Aorta (tissue), 5 donors: ENCODE measurements at regions not wholly inside any gene's neighbourhood (a gene's known extent, or its start where the extent isn't known, plus 50 kb on each side); places are given as distances from the start of the nearest gene placed in this dataset.

Source experiments
- ATAC-seq: fragments of 200-7000 bp; cut with Tn5 transposase; one replicate; pipeline ENCODE4 v1.9.1; 2022; ENCODE audit warnings: moderate library complexity; ENCODE audit not compliant: low FRiP score
- DNase-seq, 2 donors: peaks; one replicate each; pipeline ENCODE4 v3.0.0-alpha.2; 2020
- H3K27ac ChIP-seq, 2 donors: one replicate each; pipeline ENCODE4 v1.5.1; 2013; ENCODE audit warnings: low read length in 2 of 2, mild to moderate bottlenecking in 2 of 2, moderate library complexity in 2 of 2, control low read depth in 1 of 2, inconsistent platforms in 1 of 2, low read depth in 1 of 2
- H3K27me3 ChIP-seq, 2 donors: one replicate each; pipeline ENCODE4 v1.6.1; 2013; ENCODE audit warnings: control low read depth in 1 of 2, low read length in 1 of 2, mild to moderate bottlenecking in 1 of 2, moderate library complexity in 1 of 2; ENCODE audit not compliant: insufficient read depth in 2 of 2, control insufficient read depth in 1 of 2
- H3K36me3 ChIP-seq, 2 donors: one replicate each; pipeline ENCODE4 v1.6.1; 2013; ENCODE audit warnings: control low read depth in 1 of 2, low read length in 1 of 2, mild to moderate bottlenecking in 1 of 2; ENCODE audit not compliant: insufficient read depth in 2 of 2, control insufficient read depth in 1 of 2
- H3K4me1 ChIP-seq, 2 donors: one replicate each; pipeline ENCODE4 v1.6.1; 2013; ENCODE audit warnings: low read length in 2 of 2, control low read depth in 1 of 2, mild to moderate bottlenecking in 1 of 2, moderate library complexity in 1 of 2; ENCODE audit not compliant: insufficient read depth in 2 of 2, control insufficient read depth in 1 of 2
- H3K4me3 ChIP-seq, 2 donors: one replicate each; pipeline ENCODE4 v1.5.1; 2013; ENCODE audit warnings: low read length in 2 of 2, control low read depth in 1 of 2, mild to moderate bottlenecking in 1 of 2
- H3K9me3 ChIP-seq: one replicate; pipeline ENCODE4 v1.6.1; 2013; ENCODE audit warnings: mild to moderate bottlenecking, low read length; ENCODE audit not compliant: control insufficient read depth
- WGBS, 2 donors: extraction: QIAGEN DNeasy Blood & Tissue Kit; methylation state at CpG; one replicate each; pipeline ENCODE4 v1.1.7; 2013; 5-methylcytosine and 5-hydroxymethylcytosine counted together
- intact Hi-C, 2 donors: fragments of 100-400 bp; cut with DNase I; formaldehyde crosslinking; loops; one replicate each; pipeline versions ENCODE4 v1.14.2 to v1.15.0; 2022
- donor health status: healthy with polysubstance abuse.
- donor health status: Bipolar disorder and iron deficiency.
- donor health status: DM: no; HTN: no; CAD: no.
- donor health status: DM: no; HTN: no; CAD: no.
- donor health status: DM: yes; HTN: yes; CAD: no.

DNA sequence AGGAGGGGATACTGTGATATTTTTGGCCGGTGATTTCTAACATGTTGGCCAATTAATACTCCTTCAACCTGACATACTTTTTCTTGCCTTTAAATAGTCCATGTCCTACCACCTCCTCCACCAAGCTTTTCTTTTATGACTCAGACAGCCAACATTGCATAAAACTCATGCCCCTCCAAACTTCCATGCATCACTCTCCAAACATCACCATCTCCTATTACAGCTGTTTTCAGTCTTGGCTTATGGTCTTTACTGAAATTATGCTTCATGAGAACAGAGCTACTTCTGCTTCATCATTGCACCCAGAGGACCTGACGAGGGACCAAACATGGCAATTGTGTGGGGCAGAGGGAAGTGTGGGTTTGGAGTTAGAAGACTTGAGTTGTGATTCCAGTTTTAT is 305.4 kb downstream of the LPIN1 start:
- no peak for DNase-seq
- intact Hi-C loops = no loop called here
- H3K4me3 ChIP-seq = no peak overlapping the region
- H3K9me3 ChIP-seq = no peaks in the 10 kb centered on the region
- H3K27me3 ChIP-seq = peaks cover 0 to 2% of the 10 kb centered on the region in 2 donors
- ATAC-seq = no peak
- no peaks in the 10 kb centered on the region for H3K4me1 ChIP-seq
- no peaks in the 10 kb centered on the region for H3K36me3 ChIP-seq
- H3K27ac ChIP-seq = no peak overlapping the region
- WGBS, 2 donors = 44 to 52% methylated on average over 2 of the region's 2 CpGs

DNA sequence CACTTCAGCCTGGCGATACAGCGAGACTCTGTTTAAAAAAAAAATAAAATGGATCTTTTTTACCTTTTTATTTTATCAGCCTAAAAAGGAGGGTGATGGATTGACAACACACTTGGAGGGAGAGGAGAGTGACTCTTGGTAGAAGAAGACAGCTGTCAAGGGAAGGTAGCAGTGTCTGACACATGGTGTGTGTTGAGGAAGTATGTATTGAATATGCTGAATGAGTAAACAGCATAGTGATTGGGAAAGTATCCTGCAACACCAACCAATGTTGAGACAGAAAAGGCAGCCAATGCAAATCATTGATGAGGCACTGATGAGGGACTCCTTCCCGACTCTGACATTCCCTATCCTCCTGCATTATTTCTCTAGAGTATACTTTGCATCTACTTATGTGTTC is 306.4 kb downstream of the LPIN1 start:
- no peak overlapping the region for H3K4me3 ChIP-seq
- no peak overlapping the region for H3K27ac ChIP-seq
- H3K36me3 ChIP-seq = no peaks in the 10 kb centered on the region
- H3K27me3 ChIP-seq = peaks cover 0 to 2% of the 10 kb centered on the region in 2 donors
- DNase-seq (no peak), ATAC-seq (no peak)
- H3K4me1 ChIP-seq = no peaks in the 10 kb centered on the region
- intact Hi-C loops = no loop called here
- no peaks in the 10 kb centered on the region for H3K9me3 ChIP-seq
- WGBS, 2 donors = 98% methylated on average over 3 of the region's 3 CpGs

DNA sequence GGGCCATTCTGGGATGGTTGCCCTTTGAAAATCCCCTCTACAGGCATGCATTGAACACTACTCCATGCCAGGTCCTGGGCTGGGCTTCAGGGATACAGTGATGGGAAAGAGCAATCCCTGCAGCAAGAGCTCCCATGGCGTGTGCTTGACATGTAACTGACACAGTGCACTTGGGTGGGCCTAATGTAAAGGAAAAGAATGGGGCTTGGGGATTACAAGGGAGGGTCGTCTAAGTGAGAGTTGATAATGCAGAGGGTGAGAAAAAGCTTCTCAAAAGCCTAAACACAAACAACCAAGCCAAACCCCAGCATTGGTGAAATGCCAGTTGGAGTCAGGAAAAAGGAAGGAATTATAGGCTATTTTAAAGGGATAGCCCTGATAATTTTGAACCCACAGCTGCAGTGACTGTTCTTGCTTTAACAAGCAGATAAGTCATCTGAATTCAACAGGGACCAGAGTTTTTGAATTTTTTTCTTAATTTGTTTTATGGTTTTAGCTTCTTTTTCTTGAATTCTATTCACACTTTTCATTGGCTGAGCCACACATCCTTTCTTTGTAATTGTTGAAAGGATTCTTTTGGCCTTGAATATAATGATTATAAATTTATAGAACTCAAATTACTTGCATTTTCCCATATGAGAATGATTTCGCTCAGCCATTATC is 308.7 kb downstream of the LPIN1 start:
- Histone ChIP-seq H3K27me3 (peaks cover 0 to 2% of the 10 kb centered on the region in 2 donors), H3K27ac (no peak overlapping the region), H3K4me3 (no peak overlapping the region), H3K4me1 (no peaks in the 10 kb centered on the region), H3K36me3 (no peaks in the 10 kb centered on the region), H3K9me3 (no peaks in the 10 kb centered on the region)
- WGBS, 2 donors = 84 to 85% methylated on average over 3 of the region's 3 CpGs
- intact Hi-C loops = no loop called here
- DNase-seq (no peak), ATAC-seq (no peak)

DNA sequence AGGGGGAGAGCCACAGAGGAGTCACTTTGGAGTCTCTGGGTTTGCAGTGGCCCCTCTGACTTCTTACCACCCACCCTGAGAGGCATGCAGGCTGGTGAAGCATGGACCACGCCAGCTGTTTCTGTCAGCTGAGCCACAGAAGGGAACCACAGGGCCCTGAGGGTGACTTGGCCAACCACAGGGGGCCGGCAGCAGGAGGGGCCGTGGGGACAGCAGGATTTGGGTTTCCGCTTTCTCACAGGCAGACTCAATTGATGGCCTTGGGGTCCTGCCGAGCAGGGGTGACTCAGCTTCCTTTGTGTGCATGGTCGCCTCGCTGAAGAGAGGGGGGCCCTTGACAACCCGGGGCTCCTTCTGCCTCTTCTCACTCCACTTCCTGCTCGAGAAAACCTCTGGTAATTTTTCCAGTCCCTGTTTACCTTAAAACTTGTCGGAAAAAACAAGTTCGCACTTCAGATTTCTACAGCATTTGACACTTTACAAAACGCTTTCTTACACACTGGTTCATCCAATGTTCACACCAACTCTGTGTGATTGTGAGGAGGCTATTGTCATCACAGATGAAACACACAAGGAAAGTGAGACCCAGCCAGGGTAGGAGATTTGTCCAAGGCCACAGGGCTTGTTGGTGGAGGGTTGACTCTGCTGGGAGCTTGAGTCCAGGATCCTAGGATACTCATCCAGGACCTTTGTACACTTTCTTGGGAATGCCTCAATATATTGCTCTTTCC is 311.2 kb downstream of the LPIN1 start:
- H3K36me3 ChIP-seq = no peaks in the 10 kb centered on the region
- H3K27me3 ChIP-seq = peaks cover 0 to 2% of the 10 kb centered on the region in 2 donors
- 89% methylated on average over 12 of the region's 12 CpGs for WGBS, 2 donors
- ATAC-seq (no peak), DNase-seq (peak in 1 of 2 donors; percentile 73)
- H3K4me1 ChIP-seq = no peaks in the 10 kb centered on the region
- no peaks in the 10 kb centered on the region for H3K9me3 ChIP-seq
- H3K27ac ChIP-seq = no peak overlapping the region
- H3K4me3 ChIP-seq = no peak overlapping the region
- intact Hi-C loops = no loop called here

DNA sequence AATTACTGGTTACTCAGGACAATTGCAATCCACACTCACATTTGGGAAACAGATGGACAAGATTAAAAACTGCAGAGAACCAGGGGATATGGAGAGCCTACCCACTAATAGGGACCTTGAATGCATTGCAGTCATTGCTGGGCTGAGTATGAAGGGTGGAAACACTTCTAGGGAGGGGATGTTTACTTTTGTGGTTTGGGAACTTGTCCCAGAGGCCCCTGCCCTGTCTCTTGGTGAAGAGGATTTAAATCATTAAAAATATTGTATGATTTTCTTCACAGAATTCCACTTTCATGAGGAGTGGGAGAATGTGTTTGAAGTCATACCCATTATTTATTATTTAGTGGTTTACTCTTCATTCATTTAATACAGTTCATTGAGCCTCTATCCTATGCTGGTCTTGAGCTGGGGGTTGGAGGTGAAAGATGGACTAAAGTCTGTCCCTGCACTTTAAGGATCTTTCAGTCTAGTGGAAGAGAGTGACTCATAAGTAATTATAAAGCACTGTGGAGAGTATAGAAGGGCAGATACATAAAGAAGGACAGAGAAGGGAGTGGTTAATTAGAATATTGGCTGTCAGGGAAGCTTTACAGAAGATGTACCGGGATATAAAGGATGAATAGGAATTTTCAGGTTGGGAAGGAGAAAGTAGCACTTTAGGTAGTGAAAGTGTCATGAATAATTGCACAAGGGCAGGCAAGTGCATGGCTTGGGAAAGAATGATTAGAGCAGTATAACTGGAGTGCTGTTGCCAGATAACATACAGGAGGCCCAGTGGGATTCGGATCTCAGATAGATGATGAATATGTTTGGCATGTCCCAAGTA is 313.4 kb downstream of the LPIN1 start:
- Histone ChIP-seq H3K36me3 (no peaks in the 10 kb centered on the region), H3K4me3 (no peak overlapping the region), H3K27me3 (peaks cover 0 to 2% of the 10 kb centered on the region in 2 donors), H3K9me3 (no peaks in the 10 kb centered on the region), H3K4me1 (no peaks in the 10 kb centered on the region), H3K27ac (no peak overlapping the region)
- WGBS, 2 donors = 92 to 94% methylated on average over 2 of the region's 2 CpGs
- ATAC-seq = no peak
- no peak for DNase-seq
- intact Hi-C loops = no loop called here

DNA sequence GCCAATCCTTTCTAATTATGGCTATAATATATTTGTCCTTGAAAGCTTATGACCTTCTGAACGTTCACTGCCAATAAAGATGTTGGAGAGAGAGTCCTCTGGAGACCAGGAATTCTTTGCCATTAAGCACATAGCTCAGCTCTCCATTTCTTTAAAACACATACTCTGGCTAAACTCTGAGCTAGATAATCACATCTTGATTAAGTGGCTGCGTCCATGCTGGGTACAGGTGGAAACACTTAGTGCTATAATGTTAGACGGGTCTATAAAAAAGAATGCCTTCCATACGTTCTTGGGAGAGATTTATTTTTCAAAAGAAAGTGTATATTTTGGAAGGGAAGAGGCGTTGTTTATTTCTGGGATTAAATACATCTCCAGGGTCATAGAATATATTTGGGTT is 314.5 kb downstream of the LPIN1 start:
- intact Hi-C loops = no loop called here
- DNase-seq = no peak
- 69 to 77% methylated on average over 5 of the region's 5 CpGs for WGBS, 2 donors

DNA sequence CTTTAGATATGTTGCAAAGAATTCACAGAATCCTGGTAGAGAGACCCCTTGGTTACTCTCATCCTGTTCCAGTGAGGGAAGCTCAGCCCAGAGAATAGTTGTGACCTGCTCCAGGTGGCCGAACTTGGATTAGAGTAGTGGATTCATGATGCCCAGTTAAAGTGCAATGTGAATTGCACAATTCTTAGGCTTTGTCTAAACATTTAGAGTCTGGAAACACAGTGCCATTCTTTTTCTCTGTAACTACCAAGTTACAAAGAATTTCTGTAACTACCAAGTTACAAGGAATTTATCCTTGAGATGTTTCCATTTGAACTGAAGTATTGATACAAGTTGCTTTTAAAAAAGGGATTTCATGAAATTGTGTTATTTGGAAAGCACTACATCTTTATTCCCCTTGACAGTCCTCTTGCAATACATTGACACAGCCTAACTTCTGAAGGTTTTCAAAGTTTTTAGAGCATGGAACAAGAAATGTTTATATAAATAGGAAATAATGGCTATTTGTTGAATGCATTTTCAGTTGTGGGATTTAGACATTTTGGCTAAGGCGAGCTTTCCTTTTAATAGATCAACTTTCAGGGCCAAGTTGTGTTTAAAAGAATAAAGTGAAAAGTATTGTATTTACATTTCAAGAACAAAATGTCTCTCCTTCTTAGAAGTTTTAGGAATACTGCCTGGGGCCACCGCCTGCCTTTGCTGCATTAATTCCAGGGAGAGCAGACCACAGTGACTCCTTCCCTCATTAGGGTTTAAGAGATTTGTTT is 315.0 kb downstream of the LPIN1 start:
- intact Hi-C loops = no loop called here
- WGBS, 2 donors = 22 to 43% methylated on average over 3 of the region's 3 CpGs
- no peak for ATAC-seq
- Histone ChIP-seq H3K4me3 (no peak overlapping the region), H3K9me3 (no peaks in the 10 kb centered on the region), H3K27me3 (no peaks in the 10 kb centered on the region), H3K4me1 (no peaks in the 10 kb centered on the region), H3K36me3 (no peaks in the 10 kb centered on the region), H3K27ac (no peak overlapping the region)
- no peak for DNase-seq

More for the DNA sequence above, 314.5 kb downstream of the LPIN1 start:
- Histone ChIP-seq H3K36me3 (no peaks in the 10 kb centered on the region), H3K27ac (no peak overlapping the region), H3K4me1 (no peaks in the 10 kb centered on the region), H3K4me3 (no peak overlapping the region), H3K27me3 (no peaks in the 10 kb centered on the region), H3K9me3 (no peaks in the 10 kb centered on the region)
- no peak for ATAC-seq

DNA sequence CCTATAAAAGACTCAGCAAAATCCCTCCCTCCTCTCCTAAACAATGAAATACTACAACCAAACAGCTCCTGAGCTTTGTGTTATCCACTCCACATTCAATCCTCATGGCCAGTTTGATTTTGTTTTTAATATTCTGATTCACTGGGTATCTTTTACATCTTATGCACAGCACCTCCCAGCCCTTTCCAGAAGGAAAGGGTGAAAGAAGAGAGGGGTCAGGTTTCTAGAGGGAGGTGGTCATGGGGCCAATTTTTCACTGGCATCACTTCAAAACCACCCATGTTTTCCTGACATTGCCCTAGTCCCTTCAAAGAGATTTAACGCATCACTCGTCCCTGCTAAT is 315.6 kb downstream of the LPIN1 start:
- 71 to 78% methylated on average over 2 of the region's 2 CpGs for WGBS, 2 donors
- ATAC-seq (no peak), DNase-seq (no peak)
- no peaks in the 10 kb centered on the region for H3K9me3 ChIP-seq
- H3K4me3 ChIP-seq = no peak overlapping the region
- no peaks in the 10 kb centered on the region for H3K4me1 ChIP-seq
- no peak overlapping the region for H3K27ac ChIP-seq
- intact Hi-C loops = no loop called here
- no peaks in the 10 kb centered on the region for H3K36me3 ChIP-seq
- no peaks in the 10 kb centered on the region for H3K27me3 ChIP-seq
